ENCODE measurements at regions not wholly inside any gene's neighbourhood (a gene's known extent, or its start where the extent isn't known, plus 50 kb on each side); places are given as distances from the start of the nearest gene placed in this dataset.
A peak's percentile ranks its signal among the peaks of the same experiment; 100 is the strongest.

GRCh38 chr11:135075740-135076139 is 663.7 kb upstream of the B3GAT1 start:
- DNase-seq, result peak; percentile 29 to 66 (median 41)

GRCh38 chr11:135074397-135074998 is 662.5 kb upstream of the B3GAT1 start:
- no peak for DNase-seq

GRCh38 chr11:135073870-135074269 is 661.8 kb upstream of the B3GAT1 start:
- DNase-seq, result no peak

DNA sequence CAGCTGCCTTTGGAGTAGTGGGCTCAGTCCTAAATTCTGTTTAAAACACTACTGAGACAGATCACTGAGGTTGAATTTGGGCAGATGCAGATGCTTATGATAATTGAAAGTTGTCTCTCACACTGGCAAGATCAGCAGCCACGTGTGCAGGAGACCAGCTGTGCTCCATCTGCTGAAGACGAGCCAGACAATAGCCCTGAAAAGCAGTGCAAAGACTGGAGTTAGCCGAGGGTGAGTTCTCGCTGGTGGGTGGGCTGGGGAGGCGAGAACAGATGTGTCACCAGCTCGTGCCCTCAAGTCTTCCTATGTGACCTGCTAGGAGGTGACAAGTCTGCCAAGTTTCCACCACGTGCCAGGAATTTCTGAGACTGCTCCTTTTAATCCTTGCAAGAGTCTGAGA is 661.3 kb upstream of the B3GAT1 start:
- no peak for DNase-seq

- DNase-seq, result no peak
Observed at GRCh38 chr11:135069890-135070289, 657.8 kb upstream of the B3GAT1 start.

DNA sequence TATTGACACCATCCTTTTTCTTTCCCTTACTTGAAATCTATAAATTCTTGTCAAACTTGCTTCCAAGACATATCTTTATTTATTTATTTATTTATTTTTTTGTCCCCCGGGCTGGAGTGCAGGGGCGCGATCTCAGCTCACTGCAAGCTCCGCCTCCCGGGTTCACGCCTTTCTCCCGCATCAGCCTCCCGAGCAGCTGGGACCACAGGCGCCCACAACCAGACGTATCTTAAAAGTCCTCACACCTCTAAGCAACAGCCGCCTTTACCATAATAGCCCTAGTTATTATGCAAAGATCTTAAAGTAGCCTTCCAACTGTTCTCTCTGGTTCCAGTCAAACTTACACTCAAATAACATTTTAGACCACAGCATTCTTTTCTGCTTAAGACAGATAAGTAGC is 657.0 kb upstream of the B3GAT1 start:
- DNase-seq, result no peak

- no peak for DNase-seq
Observed at GRCh38 chr11:135062994-135063393, 651.0 kb upstream of the B3GAT1 start.

GRCh38 chr11:135061166-135061565 is 649.1 kb upstream of the B3GAT1 start:
- DNase-seq, result no peak

GRCh38 chr11:135046986-135047385 is 634.9 kb upstream of the B3GAT1 start:
- no peak for DNase-seq

DNA sequence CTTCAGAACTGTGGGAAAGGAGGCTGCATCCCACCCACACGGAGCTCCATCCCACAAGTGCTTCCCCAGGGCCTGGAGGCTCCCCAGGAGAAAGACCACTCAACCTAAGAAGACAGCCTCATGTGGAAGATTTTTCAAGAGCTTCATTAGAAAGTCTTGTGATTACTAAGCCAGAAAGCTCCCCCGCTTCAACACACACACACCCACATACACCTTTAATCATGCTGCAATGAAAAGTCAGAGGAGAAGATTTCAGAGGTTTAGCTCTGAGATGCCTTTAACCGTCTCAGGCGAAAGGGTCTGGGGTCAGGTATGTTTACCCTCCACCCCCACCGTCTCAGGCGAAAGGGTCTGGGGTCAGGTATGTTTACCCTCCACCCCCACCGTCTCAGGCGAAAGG is 634.5 kb upstream of the B3GAT1 start:
- no peak for DNase-seq

DNA sequence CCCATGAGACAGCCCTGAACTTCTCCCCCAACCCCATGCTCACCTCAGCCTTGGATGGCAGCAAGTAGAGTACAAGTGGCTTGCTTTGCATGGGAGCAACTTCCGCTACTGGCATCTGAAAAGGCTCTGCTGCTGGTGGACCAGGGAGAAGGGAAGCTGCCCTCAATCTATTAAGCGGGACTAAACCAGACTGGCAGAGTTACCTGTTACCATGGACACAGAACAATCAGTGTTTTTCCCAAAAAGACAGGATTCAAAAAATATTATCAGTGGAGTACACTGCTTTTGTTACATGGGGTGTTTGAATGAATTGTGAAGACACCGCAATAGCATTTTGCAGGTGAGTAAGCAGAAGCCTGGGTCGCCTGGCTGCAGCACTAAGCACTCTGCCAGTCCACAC is 631.4 kb upstream of the B3GAT1 start:
- DNase-seq, result no peak

GRCh38 chr11:135037828-135038227 is 625.8 kb upstream of the B3GAT1 start:
- no peak for DNase-seq

DNA sequence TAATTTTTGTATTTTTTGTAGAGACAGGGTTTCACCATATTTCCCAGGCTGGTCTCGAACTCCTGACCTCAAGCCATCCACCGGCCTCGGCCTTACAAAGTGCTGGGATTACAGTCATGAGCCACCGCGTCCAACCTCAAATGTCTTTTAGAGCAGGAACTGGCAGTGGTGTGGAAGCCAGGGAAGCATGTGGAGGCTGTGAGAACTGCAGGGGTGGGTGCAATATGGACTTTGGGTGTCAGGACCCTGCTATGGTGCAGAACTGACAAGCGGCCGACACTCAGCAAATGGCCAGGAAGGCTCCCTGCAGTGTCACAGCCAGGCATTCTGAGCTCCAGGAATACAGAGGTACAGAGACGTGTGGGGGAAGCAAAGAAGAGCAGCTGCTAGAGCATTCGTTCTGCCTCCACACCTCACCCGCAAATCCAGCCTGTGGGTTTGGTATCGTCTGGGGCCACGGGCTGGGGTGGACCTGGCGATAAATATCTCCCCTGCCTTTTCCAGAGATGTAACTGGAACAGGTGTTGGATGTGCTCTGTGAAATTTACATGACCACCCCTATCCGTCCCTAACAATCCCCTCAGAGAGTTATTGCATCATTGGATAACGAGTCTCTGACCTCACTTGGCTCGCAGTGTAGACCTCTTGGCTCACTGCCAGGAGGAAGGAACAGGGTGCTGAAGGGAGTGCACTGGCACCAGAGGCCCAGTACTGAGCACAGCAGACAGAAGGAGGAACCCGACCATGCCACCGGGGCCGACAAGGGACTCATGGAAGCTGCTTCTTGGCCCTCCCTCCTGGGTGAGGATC is 624.7 kb upstream of the B3GAT1 start:
- DNase-seq, result no peak

DNA sequence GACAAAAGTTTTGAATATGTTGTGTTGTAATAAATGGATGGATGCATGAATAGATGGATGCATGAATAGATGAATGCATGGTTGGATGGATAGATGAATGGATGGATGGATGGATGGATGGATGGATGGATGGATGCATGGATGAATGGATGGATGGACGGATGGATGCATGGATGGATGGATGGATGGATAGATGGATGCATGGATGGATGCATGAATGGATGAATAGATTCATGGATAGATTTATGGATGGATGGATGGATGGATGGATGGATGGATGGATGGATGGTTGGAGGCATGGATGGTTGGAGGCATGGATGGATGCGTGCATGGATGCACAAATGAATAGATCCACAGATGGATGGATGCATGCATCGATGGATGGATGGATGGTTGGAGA is 623.2 kb upstream of the B3GAT1 start:
- no peak for DNase-seq

- no peak for DNase-seq
Observed at GRCh38 chr11:135033540-135033939, 621.5 kb upstream of the B3GAT1 start.

GRCh38 chr11:135031205-135031989 is 619.4 kb upstream of the B3GAT1 start:
- no peak for DNase-seq

DNA sequence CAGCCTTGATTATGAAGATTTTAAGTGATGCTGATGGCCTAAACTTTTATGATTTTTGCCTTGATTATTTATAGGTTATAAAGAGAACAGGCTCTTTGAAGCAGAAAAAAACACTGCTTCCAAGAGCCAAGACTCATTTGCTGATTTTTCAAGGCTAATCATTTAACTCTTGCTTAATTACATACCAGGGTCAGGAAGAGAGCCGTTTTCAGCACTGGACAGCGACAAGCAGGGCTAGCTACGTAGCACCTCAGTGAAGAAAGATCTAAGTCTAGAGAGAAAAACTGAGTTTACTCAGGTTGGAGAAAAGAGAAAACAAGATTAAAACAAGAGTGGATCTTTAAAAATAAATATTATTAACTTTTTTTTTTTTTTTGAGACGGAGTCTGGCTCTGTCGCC is 615.4 kb upstream of the B3GAT1 start:
- peak in 1 of 5 experiments; percentile 38 for DNase-seq

- DNase-seq, result no peak
Observed at GRCh38 chr11:135023499-135023898, 611.5 kb upstream of the B3GAT1 start.

GRCh38 chr11:135022454-135022853 is 610.4 kb upstream of the B3GAT1 start:
- DNase-seq, result no peak

DNA sequence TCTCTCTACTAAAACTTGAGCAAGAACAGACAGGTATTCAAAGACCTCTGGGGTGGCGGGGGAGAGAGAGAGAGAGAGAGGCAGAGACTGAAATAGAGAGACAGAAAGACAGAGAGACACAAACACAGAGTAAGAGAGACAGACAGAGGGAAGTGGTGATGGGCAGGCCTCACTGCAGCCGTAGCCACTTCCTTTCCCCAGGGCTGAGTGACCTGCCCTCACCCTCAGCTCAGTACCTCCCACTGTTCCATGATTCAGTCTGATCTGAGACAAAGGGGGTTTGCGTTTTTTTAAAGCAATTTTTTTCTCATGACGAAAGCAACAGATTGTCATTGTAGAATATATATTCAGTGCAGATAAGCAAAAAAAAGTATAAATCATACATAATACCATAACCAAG is 607.9 kb upstream of the B3GAT1 start:
- DNase-seq, result no peak

GRCh38 chr11:135019343-135019871 is 607.4 kb upstream of the B3GAT1 start:
- DNase-seq, result no peak

DNA sequence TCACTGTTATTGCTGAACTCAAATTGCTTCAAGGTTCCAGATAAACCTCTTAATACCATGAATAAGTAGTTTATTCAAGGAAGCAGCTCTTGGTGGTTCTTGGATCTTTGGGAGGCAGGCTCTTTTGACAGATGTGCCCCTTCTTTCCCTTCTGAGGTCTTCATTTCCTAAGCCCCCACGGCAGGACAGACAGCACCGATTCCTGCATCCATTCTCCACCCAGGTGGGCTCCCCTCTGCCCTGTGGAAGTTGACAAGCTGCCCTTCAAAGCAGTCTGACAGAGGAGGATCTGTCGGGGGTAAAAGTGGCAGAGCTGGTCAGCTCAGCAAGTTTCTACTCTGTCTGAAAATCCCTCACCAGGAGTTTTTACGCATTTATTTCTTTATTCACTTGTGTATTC is 605.3 kb upstream of the B3GAT1 start:
- no peak for DNase-seq

GRCh38 chr11:135015966-135016365 is 603.9 kb upstream of the B3GAT1 start:
- DNase-seq, result no peak

Data from T-helper 2 cell (primary cell).